Prostate gland (tissue), 2 donors: ENCODE measurements at regions not wholly inside any gene's neighbourhood (a gene's known extent, or its start where the extent isn't known, plus 50 kb on each side); places are given as distances from the start of the nearest gene placed in this dataset.

Source experiments
- DNase-seq: peaks from one replicate; pipeline ENCODE4 v3.0.0-alpha.2; 2019; ENCODE audit warnings: low spot score
- H3K27ac ChIP-seq, 2 donors: fragments of 200-600 bp; sonication (generic); 2 replicates each; pipeline ENCODE4 v1.5.1; 2017 to 2019
- H3K27me3 ChIP-seq: fragments of 200-600 bp; sonication (generic); replicated peaks from 2 replicates; pipeline ENCODE4 v1.5.1; 2019; ENCODE audit not compliant: insufficient read depth
- H3K36me3 ChIP-seq, 2 donors: fragments of 200-600 bp; sonication (generic); 1 replicate in 1 of 2; 2 replicates in 1 of 2; pipeline versions ENCODE4 v1.5.1 to v1.8.1; 2017 to 2019
- H3K4me1 ChIP-seq: fragments of 200-600 bp; sonication (generic); replicated peaks from 2 replicates; pipeline ENCODE4 v1.5.1; 2019
- H3K4me3 ChIP-seq, 2 donors: fragments of 200-600 bp; sonication (generic); 2 replicates each; pipeline ENCODE4 v1.5.1; 2017 to 2019
- H3K9me3 ChIP-seq: fragments of 200-600 bp; sonication (generic); 2 replicates; pipeline ENCODE4 v1.5.1; 2017
- POLR2A ChIP-seq: fragments of 450-650 bp; IDR thresholded peaks from one replicate; pipeline ENCODE4 v1.6.1; 2016; ENCODE audit warnings: antibody characterized with exemption, mild to moderate bottlenecking
- POLR2AphosphoS5 ChIP-seq: sonication (generic); formaldehyde crosslinking; IDR thresholded peaks from one replicate; pipeline ENCODE4 v1.6.1; 2017; ENCODE audit warnings: antibody characterized with exemption
- WGBS: methylation state at CpG from one replicate; pipeline ENCODE4 v1.1.5; 2018; 5-methylcytosine and 5-hydroxymethylcytosine counted together
- intact Hi-C: fragments of 100-400 bp; cut with DNase I; formaldehyde crosslinking; loops from one replicate; pipeline ENCODE4 v1.14.2; 2022
- TF ChIP-seq, protein P1 (sequence below), 4 experiments: fragments of 200-600 bp in 2 of 4; fragments of 450-650 bp in 2 of 4; sonication (generic) in 2 of 4; IDR thresholded peaks; 1 replicate in 3 of 4; 2 replicates in 1 of 4; pipeline ENCODE4 v1.5.1; 2016 to 2019; ENCODE audit warnings: antibody characterized with exemption in 4 of 4, mild to moderate bottlenecking in 2 of 4, moderate library complexity in 2 of 4

DNA sequence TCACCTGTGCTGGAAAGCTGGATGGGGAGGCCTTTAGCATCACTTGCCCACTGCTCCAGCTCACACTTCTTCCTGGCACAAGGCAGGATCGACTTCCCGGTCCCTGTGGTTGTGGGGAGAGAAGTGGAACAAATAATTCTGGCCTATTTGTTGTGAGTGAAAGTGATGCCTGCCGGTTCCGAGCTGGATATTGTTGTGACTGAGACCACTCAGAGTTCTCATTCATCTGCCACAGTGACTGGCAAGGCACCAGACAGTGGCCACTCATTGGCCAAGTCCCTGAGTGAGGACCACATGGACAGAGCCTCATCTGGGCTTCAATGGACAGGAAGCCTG, 191.9 kb downstream of the PTPRU start:
- intact Hi-C loops = no loop called here
- Histone ChIP-seq H3K4me1 (no peaks in the 10 kb centered on the region), H3K9me3 (no peaks in the 10 kb centered on the region), H3K4me3 (no peak overlapping the region), H3K27ac (no peak overlapping the region), H3K27me3 (no peaks in the 10 kb centered on the region), H3K36me3 (no peaks in the 10 kb centered on the region)
- TF ChIP-seq POLR2A (no peak), POLR2AphosphoS5 (no peak)
- TF ChIP-seq, protein P1, sequence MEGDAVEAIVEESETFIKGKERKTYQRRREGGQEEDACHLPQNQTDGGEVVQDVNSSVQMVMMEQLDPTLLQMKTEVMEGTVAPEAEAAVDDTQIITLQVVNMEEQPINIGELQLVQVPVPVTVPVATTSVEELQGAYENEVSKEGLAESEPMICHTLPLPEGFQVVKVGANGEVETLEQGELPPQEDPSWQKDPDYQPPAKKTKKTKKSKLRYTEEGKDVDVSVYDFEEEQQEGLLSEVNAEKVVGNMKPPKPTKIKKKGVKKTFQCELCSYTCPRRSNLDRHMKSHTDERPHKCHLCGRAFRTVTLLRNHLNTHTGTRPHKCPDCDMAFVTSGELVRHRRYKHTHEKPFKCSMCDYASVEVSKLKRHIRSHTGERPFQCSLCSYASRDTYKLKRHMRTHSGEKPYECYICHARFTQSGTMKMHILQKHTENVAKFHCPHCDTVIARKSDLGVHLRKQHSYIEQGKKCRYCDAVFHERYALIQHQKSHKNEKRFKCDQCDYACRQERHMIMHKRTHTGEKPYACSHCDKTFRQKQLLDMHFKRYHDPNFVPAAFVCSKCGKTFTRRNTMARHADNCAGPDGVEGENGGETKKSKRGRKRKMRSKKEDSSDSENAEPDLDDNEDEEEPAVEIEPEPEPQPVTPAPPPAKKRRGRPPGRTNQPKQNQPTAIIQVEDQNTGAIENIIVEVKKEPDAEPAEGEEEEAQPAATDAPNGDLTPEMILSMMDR (IDR thresholded peaks at IDR 0.05) = no peak
- no peak for DNase-seq
- 90% methylated on average over 4 of the region's 4 CpGs for WGBS

- no peaks in the 10 kb centered on the region for H3K36me3 ChIP-seq
- H3K4me3 ChIP-seq = no peak overlapping the region
- no peaks in the 10 kb centered on the region for H3K27me3 ChIP-seq
- WGBS = 73% methylated on average over 3 of the region's 3 CpGs
- H3K9me3 ChIP-seq = no peaks in the 10 kb centered on the region
- intact Hi-C loops = no loop called here
- DNase-seq = no peak
- H3K4me1 ChIP-seq = no peaks in the 10 kb centered on the region
- no peak for TF ChIP-seq POLR2A
- TF ChIP-seq POLR2AphosphoS5 = no peak
- TF ChIP-seq, protein P1 (IDR thresholded peaks at IDR 0.05) = no peak
- H3K27ac ChIP-seq = no peak overlapping the region
Measured at GRCh38 chr1:29427614-29428279, 191.4 kb downstream of the PTPRU start.

DNA sequence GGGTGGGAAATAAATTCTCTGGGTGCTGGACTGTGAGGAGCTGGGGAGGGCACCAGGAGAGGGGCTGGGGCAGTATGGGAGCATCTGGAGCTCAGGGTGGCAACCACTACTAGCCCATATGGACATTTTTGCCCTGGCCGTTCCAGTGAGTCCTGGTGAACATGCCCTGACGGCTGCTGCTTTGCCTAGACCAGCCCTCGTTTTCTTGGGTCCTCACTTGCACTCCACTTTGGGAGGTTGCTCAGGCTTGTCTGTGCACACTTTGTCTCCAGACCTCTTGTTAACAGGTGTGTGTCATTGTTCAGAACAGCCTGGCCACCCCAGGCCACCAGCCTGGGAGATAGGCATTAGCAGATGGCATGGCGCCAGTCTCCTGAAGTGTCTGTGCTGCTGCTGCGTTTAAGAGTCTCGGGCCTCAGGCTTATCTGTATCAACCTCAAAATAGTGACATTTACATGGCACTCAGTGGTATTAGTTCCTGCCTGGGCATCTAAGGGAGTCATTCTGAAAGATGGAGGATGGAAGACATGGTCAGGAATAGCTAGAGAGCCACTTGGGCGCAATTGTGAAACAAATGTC, 190.5 kb downstream of the PTPRU start:
- intact Hi-C loops = no loop called here
- no peak overlapping the region for H3K4me3 ChIP-seq
- no peaks in the 10 kb centered on the region for H3K4me1 ChIP-seq
- no peaks in the 10 kb centered on the region for H3K36me3 ChIP-seq
- H3K27me3 ChIP-seq = no peaks in the 10 kb centered on the region
- TF ChIP-seq, protein P1 (IDR thresholded peaks at IDR 0.05) = no peak
- no peak for TF ChIP-seq POLR2A
- TF ChIP-seq POLR2AphosphoS5 = no peak
- DNase-seq = no peak
- H3K9me3 ChIP-seq = no peaks in the 10 kb centered on the region
- 54% methylated on average over 7 of the region's 7 CpGs for WGBS
- H3K27ac ChIP-seq = no peak overlapping the region

- Histone ChIP-seq H3K9me3 (no peaks in the 10 kb centered on the region), H3K27me3 (no peaks in the 10 kb centered on the region), H3K36me3 (no peaks in the 10 kb centered on the region), H3K4me3 (no peak overlapping the region), H3K27ac (no peak overlapping the region), H3K4me1 (no peaks in the 10 kb centered on the region)
- 95% methylated on average over 2 of the region's 2 CpGs for WGBS
- no peak for TF ChIP-seq POLR2AphosphoS5
- TF ChIP-seq POLR2A = no peak
- TF ChIP-seq, protein P1 (IDR thresholded peaks at IDR 0.05) = no peak
- DNase-seq = no peak
- intact Hi-C loops = no loop called here
Measured at GRCh38 chr1:29425631-29426030, 189.3 kb downstream of the PTPRU start.

- DNase-seq = no peak
- Histone ChIP-seq H3K27ac (no peak overlapping the region), H3K4me3 (no peak overlapping the region), H3K36me3 (no peaks in the 10 kb centered on the region), H3K4me1 (no peaks in the 10 kb centered on the region), H3K27me3 (no peaks in the 10 kb centered on the region), H3K9me3 (no peaks in the 10 kb centered on the region)
- WGBS = 83% methylated on average over 2 of the region's 2 CpGs
- TF ChIP-seq POLR2A = no peak
- no peak for TF ChIP-seq POLR2AphosphoS5
- TF ChIP-seq, protein P1 (IDR thresholded peaks at IDR 0.05) = no peak
- intact Hi-C loops = no loop called here
Measured at GRCh38 chr1:29424266-29424665, 187.9 kb downstream of the PTPRU start.
